Hematopoietic multipotent progenitor cell treated with erythropoietin and hydrocortisone succinate and interleukin-3 and kit ligand, for 8 days (in vitro differentiated cells): ENCODE measurements at regions not wholly inside any gene's neighbourhood (a gene's known extent, or its start where the extent isn't known, plus 50 kb on each side); places are given as distances from the start of the nearest gene placed in this dataset.

ENCODE experiments used
- DNase-seq: peaks from one replicate; pipeline ENCODE4 v3.0.0-alpha.2; 2015

GRCh38 chr13:83980331-83980730 lies 98.1 kb upstream of the SLITRK1 start:
- DNase-seq: no peak

- DNase-seq: no peak
Observed at GRCh38 chr13:83975655-83976165, 93.4 kb upstream of the SLITRK1 start.

DNA sequence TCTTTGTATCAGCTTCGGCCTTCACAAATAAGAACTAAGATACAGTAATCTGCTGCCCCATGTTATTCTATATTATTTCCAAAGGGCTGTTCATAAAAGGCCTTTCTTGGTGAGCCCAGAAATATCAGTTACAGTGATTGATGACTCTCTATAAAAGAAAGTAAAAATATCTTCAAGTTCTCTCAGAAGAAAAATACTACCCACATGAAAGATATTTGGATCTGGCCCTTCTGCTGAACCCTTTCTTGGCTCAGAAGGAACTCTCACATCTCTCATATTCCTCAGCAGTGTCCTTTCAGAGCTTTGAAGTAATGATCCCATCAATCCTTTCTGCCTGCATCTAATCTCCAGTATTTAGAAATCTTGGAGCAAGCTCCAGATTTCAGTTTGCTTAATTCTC lies 76.3 kb upstream of the SLITRK1 start:
- no peak for DNase-seq

DNA sequence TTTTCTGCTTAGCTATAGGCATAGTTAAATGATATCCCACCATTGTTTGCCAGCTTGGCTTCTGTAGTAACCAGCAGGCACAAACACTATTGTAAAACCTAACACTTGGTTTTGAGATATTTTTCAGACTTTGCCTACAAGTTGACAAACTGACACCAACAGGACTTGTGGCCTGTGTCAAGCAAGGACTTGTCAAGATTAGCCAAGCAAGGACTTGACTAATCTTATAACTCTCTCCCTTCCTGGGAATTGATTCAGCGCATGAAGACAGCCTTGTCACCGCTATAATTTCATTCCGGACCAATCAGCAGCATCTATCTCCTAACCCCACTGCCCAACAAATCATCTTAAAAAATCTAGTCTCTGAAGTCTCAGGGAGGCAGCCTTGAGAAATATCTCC lies 72.7 kb upstream of the SLITRK1 start:
- DNase-seq: no peak

DNA sequence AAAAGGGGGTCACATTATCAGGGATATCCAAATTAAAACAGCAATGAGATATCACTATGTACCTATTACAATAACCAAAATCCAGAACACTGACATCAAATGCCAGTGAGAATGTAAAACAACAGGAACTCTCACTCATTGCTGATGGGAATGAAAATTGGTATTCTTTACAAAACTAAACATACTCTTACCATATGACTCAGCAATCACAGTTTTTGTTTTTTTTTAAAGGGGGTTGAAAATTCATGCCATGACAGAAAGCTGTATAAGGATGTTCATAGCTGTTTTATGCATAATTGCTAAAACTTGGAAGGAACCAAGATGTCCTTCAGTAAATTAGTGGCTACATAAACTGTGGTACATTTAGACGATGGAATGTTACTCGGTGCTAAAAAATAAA lies 71.6 kb upstream of the SLITRK1 start:
- DNase-seq: no peak

GRCh38 chr13:83950293-83950692 lies 68.0 kb upstream of the SLITRK1 start:
- no peak for DNase-seq

DNA sequence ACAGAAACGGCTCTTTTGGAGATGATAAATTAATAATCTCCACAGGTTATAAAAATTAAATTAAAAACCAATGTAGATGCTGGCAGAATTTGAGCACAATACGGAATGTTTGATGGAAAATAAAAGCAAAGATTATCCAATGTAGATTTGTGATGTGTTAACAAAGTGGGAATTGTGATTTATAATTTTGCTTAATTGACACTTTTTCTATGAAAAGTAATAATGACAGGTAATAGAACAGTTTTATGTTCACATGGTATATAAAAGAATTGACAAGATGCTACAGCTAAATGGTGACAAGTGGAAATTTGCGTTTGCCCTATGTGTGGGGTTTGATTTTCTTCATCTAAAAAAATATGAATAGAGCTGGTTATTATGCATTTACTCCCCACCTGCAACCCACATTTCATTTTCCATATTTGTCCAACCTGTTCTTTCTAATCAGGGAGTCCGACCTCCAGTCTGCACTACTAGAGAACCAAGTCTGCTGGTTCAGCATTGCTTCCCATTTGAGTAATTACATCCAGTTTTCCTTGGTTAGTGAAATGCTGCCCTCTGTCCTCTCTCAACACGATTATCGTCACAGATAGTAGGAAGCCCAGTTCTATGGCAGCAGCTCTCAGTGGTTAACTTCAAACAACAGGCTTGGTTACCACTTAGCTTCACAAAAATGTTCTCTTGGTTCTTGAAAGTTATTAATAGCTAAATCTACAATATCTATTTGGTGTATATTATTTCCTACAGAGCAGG lies 61.4 kb upstream of the SLITRK1 start:
- no peak for DNase-seq

DNA sequence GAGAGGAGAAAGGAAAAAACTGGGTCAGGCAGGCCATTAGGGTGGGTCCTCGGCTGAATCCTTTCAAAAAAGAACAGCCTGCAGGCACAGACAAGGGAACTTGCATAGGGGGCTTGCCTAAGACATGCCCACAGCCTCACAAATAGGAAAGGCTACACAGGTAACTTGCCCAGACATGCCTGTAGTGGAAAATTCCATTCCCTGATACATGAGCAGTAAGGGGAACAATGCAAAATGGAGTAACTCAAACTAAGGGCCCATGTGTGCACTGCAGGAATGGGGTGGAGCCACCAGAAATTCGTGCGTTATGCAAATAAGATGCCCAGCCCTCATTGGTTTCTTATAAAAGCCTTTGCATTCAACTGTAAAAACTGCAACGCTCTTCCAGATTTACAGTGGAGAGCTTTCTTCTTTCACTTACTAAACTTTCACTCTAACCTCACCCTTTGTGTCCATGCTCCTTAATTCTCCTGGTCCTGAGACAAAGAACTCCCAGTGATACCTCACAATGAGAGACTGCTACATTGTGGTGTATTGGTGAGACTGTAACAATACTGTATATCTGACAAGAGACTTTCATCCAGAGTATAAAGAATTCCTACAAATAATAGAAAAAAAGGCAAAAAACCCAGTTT lies 59.5 kb upstream of the SLITRK1 start:
- DNase-seq: no peak

- no peak for DNase-seq
Observed at GRCh38 chr13:83940742-83941141, 58.5 kb upstream of the SLITRK1 start.

DNA sequence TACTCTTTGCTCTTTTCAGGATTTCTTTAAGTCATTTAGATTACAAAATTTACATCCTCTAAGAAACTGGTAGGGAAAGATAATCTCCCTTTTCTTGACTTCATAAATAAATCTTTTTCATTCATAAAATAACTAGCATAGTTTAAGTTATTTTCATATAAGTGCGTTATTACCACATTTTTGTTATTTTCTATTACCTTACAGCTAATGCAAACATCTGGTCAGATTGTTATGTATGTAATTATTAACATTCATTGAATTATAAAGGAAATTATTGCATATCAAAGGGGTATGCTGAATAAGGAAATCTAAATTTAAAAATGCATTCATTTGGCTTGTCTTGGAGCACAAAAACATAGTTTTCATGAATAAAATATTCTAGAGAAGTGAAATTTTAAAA lies 55.3 kb upstream of the SLITRK1 start:
- no peak for DNase-seq

DNA sequence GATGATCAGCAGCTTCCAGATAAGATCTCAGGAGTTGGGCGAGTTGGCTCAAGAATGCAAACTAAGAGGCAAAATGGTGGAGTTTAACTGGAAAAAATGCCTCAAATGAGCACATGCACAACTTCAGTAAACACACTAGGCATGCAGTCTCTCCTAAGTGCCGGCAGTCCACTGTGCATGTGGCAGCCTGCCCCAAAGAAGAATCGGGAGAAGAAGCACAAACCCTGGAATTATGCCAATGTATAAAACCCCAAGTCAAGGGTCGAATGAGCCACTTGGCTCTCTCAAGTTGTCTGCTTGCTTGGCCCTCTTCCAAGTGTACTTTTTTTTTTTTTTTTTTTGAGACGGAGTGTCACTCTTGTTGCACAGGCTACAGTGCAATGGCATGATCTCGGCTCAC lies 53.3 kb upstream of the SLITRK1 start:
- DNase-seq: no peak
